ENCODE measurements at regions not wholly inside any gene's neighbourhood (a gene's known extent, or its start where the extent isn't known, plus 50 kb on each side); places are given as distances from the start of the nearest gene placed in this dataset.

DNA sequence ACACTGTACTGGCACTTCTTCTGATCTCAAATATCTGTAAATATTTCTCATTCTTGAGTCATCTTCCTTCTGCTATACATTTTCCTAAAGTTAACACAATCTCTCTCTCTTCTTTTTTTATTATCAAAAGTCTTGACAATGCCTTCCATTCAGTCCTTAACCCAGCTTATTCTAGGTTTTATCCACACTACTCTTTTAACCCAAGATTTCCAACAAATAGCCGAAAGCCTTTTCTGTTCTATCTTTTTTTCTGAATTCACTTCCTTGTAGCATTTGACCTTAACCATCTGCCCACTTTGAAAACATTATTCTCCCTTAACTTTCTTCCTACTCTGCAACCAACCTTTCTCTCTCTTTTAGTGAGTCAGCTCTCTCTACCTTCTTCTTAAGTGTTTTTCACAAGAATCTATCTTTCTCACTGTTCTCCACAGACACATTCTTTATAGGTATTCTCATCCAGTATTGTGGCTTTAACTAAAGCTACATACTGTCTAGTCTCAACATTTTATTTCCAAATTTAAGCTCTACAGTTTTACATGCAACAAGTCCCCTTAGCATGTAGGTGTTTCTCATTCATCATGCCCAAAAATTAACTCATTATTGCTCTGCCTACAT is 915.6 kb downstream of the KCNMA1 start:
- ATAC-seq = no peak
- Histone ChIP-seq H3K4me3 (ENCODE audit: low read length) (no peak overlapping the region), H3K27ac (ENCODE audit: low read depth, low read length) (no peak overlapping the region), H3K9me3 (ENCODE audit: control insufficient read depth in 2 of 3, low read length in 3 of 3) (no peaks in the 10 kb centered on the region), H3K36me3 (ENCODE audit: control insufficient read depth in 2 of 3, insufficient read depth in 3 of 3, low read length in 3 of 3) (no peaks in the 10 kb centered on the region), H3K4me1 (ENCODE audit: control insufficient read depth in 2 of 2, insufficient read depth in 2 of 2, low read length in 2 of 2) (no peaks in the 10 kb centered on the region), H3K27me3 (ENCODE audit: control insufficient read depth in 2 of 2, insufficient read depth in 2 of 2, low read length in 2 of 2) (no peaks in the 10 kb centered on the region)
- Mint-ChIP-seq H3K9me3 (peaks cover 0 to 10% (median 2%) of the 10 kb centered on the region in 11 donors), H3K4me3 (no peak overlapping the region), H3K27me3 (peaks cover 0 to 4% (median 0%) of the 10 kb centered on the region in 5 donors), H3K27ac (no peak overlapping the region), H3K36me3 (no peaks in the 10 kb centered on the region), H3K4me1 (peaks cover 0 to 2% (median 0%) of the 10 kb centered on the region in 7 donors)
- ChIA-PET POLR2A (no interaction called here), CTCF (no interaction called here)
- intact Hi-C loops (cut with micrococcal nuclease) = no loop called here
- no peak for DNase-seq

DNA sequence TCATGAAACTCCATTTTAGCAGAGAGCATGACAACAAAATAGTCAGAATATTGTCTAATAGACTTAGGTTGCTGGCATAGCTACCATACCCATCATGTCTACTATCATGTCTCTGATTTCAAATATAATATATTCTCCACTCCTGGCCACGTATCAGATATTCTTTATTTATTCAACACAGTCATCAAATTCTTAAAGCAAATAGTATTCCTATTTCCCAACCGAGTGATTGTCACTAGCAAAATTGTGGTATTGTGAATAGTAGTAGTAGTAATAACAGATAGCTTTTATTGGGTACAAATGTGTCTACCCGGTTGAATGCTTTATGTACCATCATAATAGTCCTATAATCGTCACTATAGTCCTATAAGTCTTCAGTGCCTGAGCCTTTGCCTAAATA is 918.6 kb downstream of the KCNMA1 start:
- Histone ChIP-seq H3K27ac (ENCODE audit: low read depth, low read length) (no peak overlapping the region), H3K4me3 (ENCODE audit: low read length) (no peak overlapping the region), H3K4me1 (ENCODE audit: control insufficient read depth in 2 of 2, insufficient read depth in 2 of 2, low read length in 2 of 2) (no peaks in the 10 kb centered on the region), H3K36me3 (ENCODE audit: control insufficient read depth in 2 of 3, insufficient read depth in 3 of 3, low read length in 3 of 3) (no peaks in the 10 kb centered on the region), H3K27me3 (ENCODE audit: control insufficient read depth in 2 of 2, insufficient read depth in 2 of 2, low read length in 2 of 2) (no peaks in the 10 kb centered on the region), H3K9me3 (ENCODE audit: control insufficient read depth in 2 of 3, low read length in 3 of 3) (no peaks in the 10 kb centered on the region)
- no peak for ATAC-seq
- Mint-ChIP-seq H3K4me1 (peaks cover 0 to 2% (median 0%) of the 10 kb centered on the region in 7 donors), H3K36me3 (no peaks in the 10 kb centered on the region), H3K27me3 (peaks cover 0 to 4% (median 0%) of the 10 kb centered on the region in 5 donors), H3K4me3 (no peak overlapping the region), H3K27ac (no peak overlapping the region), H3K9me3 (peaks cover 0 to 18% (median 4%) of the 10 kb centered on the region in 11 donors)
- intact Hi-C loops (cut with micrococcal nuclease) = no loop called here
- CTCF ChIA-PET = no interaction called here
- POLR2A ChIA-PET = no interaction called here
- DNase-seq = no peak

DNA sequence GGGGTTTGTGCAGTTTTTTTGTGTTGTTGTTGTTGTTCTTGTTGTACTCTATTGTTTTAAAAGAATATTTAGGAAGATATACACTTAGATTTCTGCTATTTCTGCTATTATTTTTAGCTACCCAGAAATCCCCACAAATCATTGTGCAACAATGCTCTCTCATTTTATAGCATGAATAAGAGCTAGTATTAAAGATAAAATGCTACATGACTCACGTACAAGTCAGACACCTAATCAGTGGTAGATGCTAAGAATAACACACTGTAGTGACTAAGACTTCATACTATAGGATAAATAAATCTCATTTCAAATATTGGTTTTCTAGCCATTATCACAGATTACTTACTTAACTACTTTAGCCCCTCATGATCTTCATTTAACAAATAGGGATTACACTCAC is 920.5 kb downstream of the KCNMA1 start:
- Mint-ChIP-seq H3K4me3 (no peak overlapping the region), H3K36me3 (no peaks in the 10 kb centered on the region)
- no peaks in the 10 kb centered on the region for H3K9me3 ChIP-seq (ENCODE audit: control insufficient read depth in 2 of 3, low read length in 3 of 3)

DNA sequence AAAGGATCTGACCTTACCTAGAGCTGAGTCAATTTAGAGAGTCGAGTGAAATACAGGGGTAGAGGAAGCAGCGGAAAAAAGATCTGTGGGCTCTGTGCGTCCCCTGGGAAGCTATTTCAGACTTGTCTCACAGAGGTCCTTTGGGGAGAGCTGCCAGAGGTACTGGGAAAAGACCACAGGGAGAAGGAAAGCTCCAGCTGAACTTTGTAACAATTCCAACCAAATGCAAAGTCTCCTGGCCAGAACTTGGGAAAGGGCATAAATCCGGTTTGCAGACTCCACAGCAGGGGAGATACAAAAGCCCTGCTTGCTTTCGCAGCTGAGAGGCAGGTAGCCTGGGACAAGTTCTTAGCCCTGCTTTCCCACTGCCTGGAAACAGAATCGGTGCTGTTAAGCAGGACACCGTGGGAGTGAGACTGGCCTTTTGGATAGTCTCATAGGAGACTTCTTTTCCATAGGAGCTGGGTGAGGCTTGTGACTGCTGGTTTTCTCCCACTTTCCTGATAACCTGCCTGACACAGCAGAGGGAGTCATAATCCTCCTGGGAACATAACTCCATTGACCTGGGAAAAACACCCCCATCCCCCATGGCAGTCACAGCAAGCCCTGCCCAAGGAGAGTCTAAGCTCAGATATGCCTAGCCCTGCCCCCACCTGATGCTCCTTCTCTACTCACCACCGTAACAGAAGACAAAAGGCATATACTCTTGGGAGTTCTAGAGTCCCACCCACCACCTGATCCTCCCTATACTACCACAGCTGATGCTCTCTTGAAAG is 926.2 kb downstream of the KCNMA1 start:
- no peak overlapping the region for H3K4me3 ChIP-seq (ENCODE audit: low read length)
- no peaks in the 10 kb centered on the region for H3K4me1 ChIP-seq (ENCODE audit: control insufficient read depth in 2 of 2, insufficient read depth in 2 of 2, low read length in 2 of 2)
- no peaks in the 10 kb centered on the region for H3K27me3 ChIP-seq (ENCODE audit: control insufficient read depth in 2 of 2, insufficient read depth in 2 of 2, low read length in 2 of 2)
- Mint-ChIP-seq H3K36me3 (peaks cover 0 to 3% (median 0%) of the 10 kb centered on the region in 5 donors), H3K4me1 (no peaks in the 10 kb centered on the region), H3K27ac (no peak overlapping the region), H3K4me3 (no peak overlapping the region), H3K9me3 (peaks cover 1 to 48% (median 4%) of the 10 kb centered on the region in 11 donors), H3K27me3 (no peaks in the 10 kb centered on the region)
- no peak overlapping the region for H3K27ac ChIP-seq (ENCODE audit: low read depth, low read length)
- no peak for DNase-seq
- ChIA-PET POLR2A (no interaction called here), CTCF (no interaction called here)
- ATAC-seq = no peak
- H3K9me3 ChIP-seq (ENCODE audit: control insufficient read depth in 2 of 3, low read length in 3 of 3) = no peaks in the 10 kb centered on the region
- H3K36me3 ChIP-seq (ENCODE audit: control insufficient read depth in 2 of 3, insufficient read depth in 3 of 3, low read length in 3 of 3) = no peaks in the 10 kb centered on the region
- intact Hi-C loops (cut with micrococcal nuclease) = no loop called here

More for the DNA sequence above, 920.5 kb downstream of the KCNMA1 start:
- Mint-ChIP-seq H3K9me3 (peaks cover 0 to 25% (median 4%) of the 10 kb centered on the region in 11 donors), H3K27ac (no peak overlapping the region), H3K27me3 (peaks cover 0 to 4% (median 0%) of the 10 kb centered on the region in 5 donors), H3K4me1 (peaks cover 0 to 2% (median 0%) of the 10 kb centered on the region in 7 donors)
- Histone ChIP-seq H3K27me3 (ENCODE audit: control insufficient read depth in 2 of 2, insufficient read depth in 2 of 2, low read length in 2 of 2) (no peaks in the 10 kb centered on the region), H3K4me3 (ENCODE audit: low read length) (no peak overlapping the region), H3K27ac (ENCODE audit: low read depth, low read length) (no peak overlapping the region), H3K4me1 (ENCODE audit: control insufficient read depth in 2 of 2, insufficient read depth in 2 of 2, low read length in 2 of 2) (no peaks in the 10 kb centered on the region), H3K36me3 (ENCODE audit: control insufficient read depth in 2 of 3, insufficient read depth in 3 of 3, low read length in 3 of 3) (no peaks in the 10 kb centered on the region)
- ChIA-PET POLR2A (no interaction called here), CTCF (no interaction called here)
- ATAC-seq (no peak), DNase-seq (no peak)
- intact Hi-C loops (cut with micrococcal nuclease) = no loop called here

DNA sequence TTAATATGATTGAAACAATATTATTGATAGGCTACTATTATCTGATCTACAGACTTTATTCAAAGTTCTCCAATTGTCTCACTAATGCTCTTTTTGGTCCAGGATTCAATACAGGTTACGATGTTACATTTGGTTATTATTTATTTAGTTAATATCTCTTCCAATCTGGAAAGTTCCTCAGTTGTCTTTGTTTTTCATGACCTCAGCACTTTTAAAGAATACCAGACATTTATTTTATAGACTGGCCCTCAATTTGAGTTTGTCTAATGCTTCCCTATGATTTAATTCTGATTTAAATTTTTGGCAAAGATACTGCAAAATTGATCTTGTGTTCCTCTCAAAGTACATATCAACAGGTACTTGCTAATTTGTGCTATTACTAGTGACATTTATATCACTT is 937.4 kb downstream of the KCNMA1 start:
- Histone ChIP-seq H3K36me3 (ENCODE audit: control insufficient read depth in 2 of 3, insufficient read depth in 3 of 3, low read length in 3 of 3) (no peaks in the 10 kb centered on the region), H3K4me3 (ENCODE audit: low read length) (no peak overlapping the region), H3K4me1 (ENCODE audit: control insufficient read depth in 2 of 2, insufficient read depth in 2 of 2, low read length in 2 of 2) (no peaks in the 10 kb centered on the region), H3K27me3 (ENCODE audit: control insufficient read depth in 2 of 2, insufficient read depth in 2 of 2, low read length in 2 of 2) (no peaks in the 10 kb centered on the region), H3K9me3 (ENCODE audit: control insufficient read depth in 2 of 3, low read length in 3 of 3) (no peaks in the 10 kb centered on the region), H3K27ac (ENCODE audit: low read depth, low read length) (no peak overlapping the region)
- POLR2A ChIA-PET = no interaction called here
- ATAC-seq = no peak
- DNase-seq = no peak
- peaks cover 0 to 17% (median 5%) of the 10 kb centered on the region in 11 donors for H3K9me3 Mint-ChIP-seq
- no peak overlapping the region for H3K27ac Mint-ChIP-seq
- intact Hi-C loops (cut with micrococcal nuclease) = no loop called here
- H3K36me3 Mint-ChIP-seq = no peaks in the 10 kb centered on the region
- H3K4me1 Mint-ChIP-seq = no peaks in the 10 kb centered on the region
- no peak overlapping the region for H3K4me3 Mint-ChIP-seq
- CTCF ChIA-PET = no interaction called here
- peaks cover 0 to 5% (median 0%) of the 10 kb centered on the region in 5 donors for H3K27me3 Mint-ChIP-seq

DNA sequence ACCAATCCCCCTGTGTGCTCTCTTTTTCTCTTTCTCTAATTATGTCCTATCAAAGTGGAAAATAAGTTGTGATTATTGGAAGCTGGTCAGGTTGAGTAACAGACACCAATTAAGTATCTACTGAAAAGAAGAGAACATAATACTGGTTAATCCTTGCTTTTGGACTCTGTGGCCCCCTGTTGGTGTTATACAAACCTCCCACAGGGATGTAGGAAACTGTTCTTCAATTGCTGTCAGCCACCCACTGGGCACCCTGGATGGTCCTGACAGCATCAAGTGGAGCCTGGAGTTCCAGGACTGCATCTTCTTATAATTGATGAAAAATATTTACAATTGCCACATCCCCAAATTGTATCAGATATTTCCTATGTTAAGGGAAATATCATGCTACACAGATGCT is 939.7 kb downstream of the KCNMA1 start:
- intact Hi-C loops (cut with micrococcal nuclease) = no loop called here
- no peak for ATAC-seq
- ChIA-PET POLR2A (no interaction called here), CTCF (no interaction called here)
- no peak for DNase-seq
- Mint-ChIP-seq H3K27ac (no peak overlapping the region), H3K4me3 (no peak overlapping the region), H3K27me3 (peaks cover 0 to 5% (median 0%) of the 10 kb centered on the region in 5 donors), H3K4me1 (no peaks in the 10 kb centered on the region), H3K36me3 (no peaks in the 10 kb centered on the region), H3K9me3 (peaks cover 0 to 15% (median 4%) of the 10 kb centered on the region in 11 donors)
- Histone ChIP-seq H3K4me1 (ENCODE audit: control insufficient read depth in 2 of 2, insufficient read depth in 2 of 2, low read length in 2 of 2) (no peaks in the 10 kb centered on the region), H3K4me3 (ENCODE audit: low read length) (no peak overlapping the region), H3K27me3 (ENCODE audit: control insufficient read depth in 2 of 2, insufficient read depth in 2 of 2, low read length in 2 of 2) (no peaks in the 10 kb centered on the region), H3K9me3 (ENCODE audit: control insufficient read depth in 2 of 3, low read length in 3 of 3) (no peaks in the 10 kb centered on the region), H3K27ac (ENCODE audit: low read depth, low read length) (no peak overlapping the region), H3K36me3 (ENCODE audit: control insufficient read depth in 2 of 3, insufficient read depth in 3 of 3, low read length in 3 of 3) (no peaks in the 10 kb centered on the region)

DNA sequence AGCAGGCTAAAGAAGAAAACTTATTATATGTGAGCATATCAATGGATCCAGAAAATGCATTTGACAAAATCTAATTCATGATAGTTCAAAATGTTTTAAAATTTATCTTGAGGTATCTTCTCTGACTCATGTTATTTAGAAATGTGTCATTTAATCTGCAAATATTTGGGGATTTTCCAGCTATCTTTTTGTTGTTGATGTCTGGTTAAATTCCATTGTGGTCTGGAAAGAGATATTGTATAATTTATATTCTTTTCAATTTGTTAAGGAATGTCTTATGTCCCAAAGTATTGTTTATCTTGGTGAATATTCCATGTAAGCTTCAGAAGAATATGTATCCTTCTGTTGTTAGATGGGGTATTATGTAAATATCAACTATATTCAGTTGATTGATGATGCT is 942.5 kb downstream of the KCNMA1 start:
- no peaks in the 10 kb centered on the region for H3K4me1 Mint-ChIP-seq
- Histone ChIP-seq H3K4me1 (ENCODE audit: control insufficient read depth in 2 of 2, insufficient read depth in 2 of 2, low read length in 2 of 2) (no peaks in the 10 kb centered on the region), H3K4me3 (ENCODE audit: low read length) (no peak overlapping the region), H3K27me3 (ENCODE audit: control insufficient read depth in 2 of 2, insufficient read depth in 2 of 2, low read length in 2 of 2) (no peaks in the 10 kb centered on the region), H3K27ac (ENCODE audit: low read depth, low read length) (no peak overlapping the region), H3K9me3 (ENCODE audit: control insufficient read depth in 2 of 3, low read length in 3 of 3) (no peaks in the 10 kb centered on the region), H3K36me3 (ENCODE audit: control insufficient read depth in 2 of 3, insufficient read depth in 3 of 3, low read length in 3 of 3) (no peaks in the 10 kb centered on the region)
- H3K36me3 Mint-ChIP-seq = peaks cover 0 to 4% (median 0%) of the 10 kb centered on the region in 5 donors
- ATAC-seq (no peak), DNase-seq (no peak)
- intact Hi-C loops (cut with micrococcal nuclease) = no loop called here
- CTCF ChIA-PET = no interaction called here
- H3K27ac Mint-ChIP-seq = no peak overlapping the region
- H3K4me3 Mint-ChIP-seq = no peak overlapping the region
- no peaks in the 10 kb centered on the region for H3K27me3 Mint-ChIP-seq
- peaks cover 0 to 19% (median 8%) of the 10 kb centered on the region in 11 donors for H3K9me3 Mint-ChIP-seq
- POLR2A ChIA-PET = no interaction called here

Data from naive thymus-derived CD4-positive, alpha-beta T cell (primary cell).